DOHH2 (cell line): ENCODE measurements at regions not wholly inside any gene's neighbourhood (a gene's known extent, or its start where the extent isn't known, plus 50 kb on each side); places are given as distances from the start of the nearest gene placed in this dataset.

Experiments used
- H3F3A ChIP-seq: fragments of 200-600 bp; sonication (generic), shearing (Covaris generic); 2 replicates; pipeline ENCODE4 v1.6.0; 2016; ENCODE audit warnings: antibody characterized with exemption, mild to moderate bottlenecking; ENCODE audit not compliant: control insufficient read depth, insufficient read depth
- H3K27ac ChIP-seq: fragments of 200-600 bp; sonication (generic); 2 replicates; pipeline ENCODE4 v1.5.1; 2014; ENCODE audit warnings: low read depth, mild to moderate bottlenecking, low read length, moderate library complexity
- H3K27me3 ChIP-seq: fragments of 200-600 bp; sonication (generic); 2 replicates; pipeline ENCODE4 v1.6.1; 2014; ENCODE audit warnings: mild to moderate bottlenecking, low read length, mixed read lengths; ENCODE audit not compliant: control insufficient read depth
- H3K36me3 ChIP-seq: fragments of 200-600 bp; sonication (generic); 2 replicates; pipeline ENCODE4 v1.6.1; 2014; ENCODE audit warnings: mild to moderate bottlenecking, low read length, moderate library complexity, mixed read lengths; ENCODE audit not compliant: control insufficient read depth
- H3K4me1 ChIP-seq: fragments of 200-600 bp; sonication (generic); 2 replicates; pipeline ENCODE4 v1.6.1; 2014; ENCODE audit warnings: mild to moderate bottlenecking, low read length, mixed read lengths; ENCODE audit not compliant: control insufficient read depth
- H3K4me2 ChIP-seq: fragments of 200-600 bp; sonication (generic); 2 replicates; pipeline ENCODE4 v1.6.0; 2014; ENCODE audit warnings: mild to moderate bottlenecking, low read length, moderate library complexity
- H3K4me3 ChIP-seq: fragments of 200-600 bp; sonication (generic); 2 replicates; pipeline ENCODE4 v1.5.1; 2014; ENCODE audit warnings: mild to moderate bottlenecking, low read length, mixed read lengths
- H3K79me2 ChIP-seq: fragments of 200-600 bp; sonication (generic); 2 replicates; pipeline ENCODE4 v1.6.1; 2014; ENCODE audit warnings: mild to moderate bottlenecking, low read length, mixed read lengths; ENCODE audit not compliant: control insufficient read depth
- H3K9me2 ChIP-seq: fragments of 200-600 bp; sonication (generic); replicated peaks from 2 replicates; pipeline ENCODE4 v1.6.1; 2014; ENCODE audit warnings: mild to moderate bottlenecking, low read length, mixed read lengths; ENCODE audit not compliant: control insufficient read depth
- H3K9me3 ChIP-seq: fragments of 200-600 bp; sonication (generic); 2 replicates; pipeline ENCODE4 v1.6.1; 2014; ENCODE audit warnings: antibody characterized with exemption, low read length, mixed read lengths; ENCODE audit not compliant: control insufficient read depth, insufficient read depth
- H4K20me1 ChIP-seq: fragments of 200-600 bp; sonication (generic); 2 replicates; pipeline ENCODE4 v1.6.0; 2014; ENCODE audit warnings: low read depth, mild to moderate bottlenecking, antibody characterized with exemption, low read length, moderate library complexity; ENCODE audit not compliant: control insufficient read depth, insufficient read depth
- CTCF ChIP-seq: fragments of 200-600 bp; sonication (generic); IDR thresholded peaks from one replicate; pipeline ENCODE4 v1.5.1; 2014; ENCODE audit warnings: antibody characterized with exemption, mild to moderate bottlenecking, low read depth, low read length; ENCODE audit not compliant: poor library complexity, severe bottlenecking
- EZH2phosphoT487 ChIP-seq: fragments of 200-600 bp; sonication (generic); IDR thresholded peaks from 2 replicates; pipeline ENCODE4 v1.6.1; 2017; ENCODE audit warnings: borderline replicate concordance, mild to moderate bottlenecking, antibody characterized with exemption, low read length, moderate library complexity, mixed read lengths

- no peaks in the 10 kb centered on the region for H3K9me3 ChIP-seq
- no peaks in the 10 kb centered on the region for H3K9me2 ChIP-seq
- H3K4me3 ChIP-seq: no peak overlapping the region
- no peaks in the 10 kb centered on the region for H4K20me1 ChIP-seq
- H3F3A ChIP-seq: no peaks in the 10 kb centered on the region
- no peaks in the 10 kb centered on the region for H3K4me1 ChIP-seq
- no peak overlapping the region for H3K27ac ChIP-seq
- no peak overlapping the region for H3K4me2 ChIP-seq
- H3K36me3 ChIP-seq: no peaks in the 10 kb centered on the region
- H3K27me3 ChIP-seq: no peaks in the 10 kb centered on the region
- no peaks in the 10 kb centered on the region for H3K79me2 ChIP-seq
- TF ChIP-seq CTCF: no peak
- no peak for TF ChIP-seq EZH2phosphoT487
Observed at GRCh38 chr16:87144232-87144631, 173.0 kb downstream of the C16orf95 start.

- no peaks in the 10 kb centered on the region for H3K9me3 ChIP-seq
- no peak overlapping the region for H3K27ac ChIP-seq
- H3K4me3 ChIP-seq: no peak overlapping the region
- H3K36me3 ChIP-seq: no peaks in the 10 kb centered on the region
- no peak overlapping the region for H3K4me2 ChIP-seq
- no peaks in the 10 kb centered on the region for H3K9me2 ChIP-seq
- H3K79me2 ChIP-seq: no peaks in the 10 kb centered on the region
- H4K20me1 ChIP-seq: no peaks in the 10 kb centered on the region
- no peaks in the 10 kb centered on the region for H3F3A ChIP-seq
- TF ChIP-seq CTCF (no peak), EZH2phosphoT487 (no peak)
- H3K4me1 ChIP-seq: no peaks in the 10 kb centered on the region
- H3K27me3 ChIP-seq: no peaks in the 10 kb centered on the region
Observed at GRCh38 chr16:87145181-87146176, 171.7 kb downstream of the C16orf95 start.

- H3K4me1 ChIP-seq: no peaks in the 10 kb centered on the region
- no peak overlapping the region for H3K27ac ChIP-seq
- H3K4me2 ChIP-seq: no peak overlapping the region
- TF ChIP-seq EZH2phosphoT487 (no peak), CTCF (no peak)
- H3K9me2 ChIP-seq: no peaks in the 10 kb centered on the region
- H3K9me3 ChIP-seq: no peaks in the 10 kb centered on the region
- H3K79me2 ChIP-seq: no peaks in the 10 kb centered on the region
- no peaks in the 10 kb centered on the region for H3F3A ChIP-seq
- H3K27me3 ChIP-seq: no peaks in the 10 kb centered on the region
- no peaks in the 10 kb centered on the region for H3K36me3 ChIP-seq
- H4K20me1 ChIP-seq: no peaks in the 10 kb centered on the region
- no peak overlapping the region for H3K4me3 ChIP-seq
Observed at GRCh38 chr16:87146676-87147075, 170.5 kb downstream of the C16orf95 start.
